ENCODE measurements at regions not wholly inside any gene's neighbourhood (a gene's known extent, or its start where the extent isn't known, plus 50 kb on each side); places are given as distances from the start of the nearest gene placed in this dataset.

GRCh38 chr14:98122527-98122926 lies 1149.5 kb downstream of the BCL11B start:
- H3K27me3 ChIP-seq: no peaks in the 10 kb centered on the region
- intact Hi-C loops (cut with DNase I; ENCODE audit: low total_unique reads): no loop called here
- H3K4me1 ChIP-seq: no peaks in the 10 kb centered on the region
- DNase-seq: no peak
- no peaks in the 10 kb centered on the region for H3K36me3 ChIP-seq
- H3K4me3 ChIP-seq: no peak overlapping the region
- no peaks in the 10 kb centered on the region for H3K9me3 ChIP-seq
- no peak for TF ChIP-seq CTCF (IDR thresholded peaks at IDR 0.05)
- no peak overlapping the region for H3K27ac ChIP-seq

GRCh38 chr14:98130691-98131090 lies 1141.3 kb downstream of the BCL11B start:
- Histone ChIP-seq H3K36me3 (no peaks in the 10 kb centered on the region), H3K27me3 (peaks cover 0 to 4% of the 10 kb centered on the region in 2 donors), H3K4me3 (no peak overlapping the region), H3K27ac (no peak overlapping the region), H3K4me1 (no peaks in the 10 kb centered on the region), H3K9me3 (no peaks in the 10 kb centered on the region)
- TF ChIP-seq CTCF (IDR thresholded peaks at IDR 0.05): no peak
- DNase-seq: no peak
- intact Hi-C loops (cut with DNase I; ENCODE audit: low total_unique reads): no loop called here

GRCh38 chr14:98131406-98131805 lies 1140.6 kb downstream of the BCL11B start:
- TF ChIP-seq CTCF (IDR thresholded peaks at IDR 0.05): no peak
- Histone ChIP-seq H3K36me3 (no peaks in the 10 kb centered on the region), H3K4me1 (no peaks in the 10 kb centered on the region), H3K9me3 (no peaks in the 10 kb centered on the region), H3K27me3 (peaks cover 0 to 12% of the 10 kb centered on the region in 2 donors), H3K4me3 (no peak overlapping the region), H3K27ac (no peak overlapping the region)
- intact Hi-C loops (cut with DNase I; ENCODE audit: low total_unique reads): no loop called here
- no peak for DNase-seq

GRCh38 chr14:98133806-98134205 lies 1138.2 kb downstream of the BCL11B start:
- Histone ChIP-seq H3K36me3 (no peaks in the 10 kb centered on the region), H3K27me3 (peaks cover 0 to 14% of the 10 kb centered on the region in 2 donors), H3K4me1 (no peaks in the 10 kb centered on the region), H3K27ac (no peak overlapping the region), H3K9me3 (no peaks in the 10 kb centered on the region), H3K4me3 (no peak overlapping the region)
- DNase-seq: no peak
- TF ChIP-seq CTCF (IDR thresholded peaks at IDR 0.05): no peak
- intact Hi-C loops (cut with DNase I; ENCODE audit: low total_unique reads): no loop called here

- peaks cover 0 to 14% of the 10 kb centered on the region in 2 donors for H3K27me3 ChIP-seq
- no peaks in the 10 kb centered on the region for H3K9me3 ChIP-seq
- TF ChIP-seq CTCF (IDR thresholded peaks at IDR 0.05): no peak
- no peak overlapping the region for H3K27ac ChIP-seq
- intact Hi-C loops (cut with DNase I; ENCODE audit: low total_unique reads): no loop called here
- no peaks in the 10 kb centered on the region for H3K4me1 ChIP-seq
- no peak for DNase-seq
- H3K36me3 ChIP-seq: no peaks in the 10 kb centered on the region
- no peak overlapping the region for H3K4me3 ChIP-seq
These were observed 1135.8 kb downstream of the BCL11B start for GRCh38 chr14:98136012-98136789.
